ENCODE measurements at regions not wholly inside any gene's neighbourhood (a gene's known extent, or its start where the extent isn't known, plus 50 kb on each side); places are given as distances from the start of the nearest gene placed in this dataset.

DNA sequence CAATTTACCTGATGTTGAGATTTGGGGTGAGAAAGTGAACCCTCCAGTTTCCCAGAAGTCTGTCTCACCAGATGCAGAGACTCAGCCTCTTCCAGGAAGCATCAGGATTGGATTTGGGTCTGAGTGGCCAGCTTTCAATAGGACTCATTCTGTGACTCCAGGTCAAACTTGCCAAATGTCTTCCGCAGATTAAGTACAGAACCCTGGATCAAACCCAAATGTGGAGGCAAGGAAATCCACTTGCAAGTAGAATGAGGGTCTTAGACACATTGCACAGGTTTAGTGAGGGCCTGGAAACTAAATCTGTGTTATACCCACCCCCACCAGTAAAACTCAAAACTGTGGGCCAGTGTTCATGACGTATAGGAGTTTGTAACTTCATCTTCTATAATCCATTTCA lies 372.2 kb upstream of the MGMT start (continued):
- TF ChIP-seq, protein P1, sequence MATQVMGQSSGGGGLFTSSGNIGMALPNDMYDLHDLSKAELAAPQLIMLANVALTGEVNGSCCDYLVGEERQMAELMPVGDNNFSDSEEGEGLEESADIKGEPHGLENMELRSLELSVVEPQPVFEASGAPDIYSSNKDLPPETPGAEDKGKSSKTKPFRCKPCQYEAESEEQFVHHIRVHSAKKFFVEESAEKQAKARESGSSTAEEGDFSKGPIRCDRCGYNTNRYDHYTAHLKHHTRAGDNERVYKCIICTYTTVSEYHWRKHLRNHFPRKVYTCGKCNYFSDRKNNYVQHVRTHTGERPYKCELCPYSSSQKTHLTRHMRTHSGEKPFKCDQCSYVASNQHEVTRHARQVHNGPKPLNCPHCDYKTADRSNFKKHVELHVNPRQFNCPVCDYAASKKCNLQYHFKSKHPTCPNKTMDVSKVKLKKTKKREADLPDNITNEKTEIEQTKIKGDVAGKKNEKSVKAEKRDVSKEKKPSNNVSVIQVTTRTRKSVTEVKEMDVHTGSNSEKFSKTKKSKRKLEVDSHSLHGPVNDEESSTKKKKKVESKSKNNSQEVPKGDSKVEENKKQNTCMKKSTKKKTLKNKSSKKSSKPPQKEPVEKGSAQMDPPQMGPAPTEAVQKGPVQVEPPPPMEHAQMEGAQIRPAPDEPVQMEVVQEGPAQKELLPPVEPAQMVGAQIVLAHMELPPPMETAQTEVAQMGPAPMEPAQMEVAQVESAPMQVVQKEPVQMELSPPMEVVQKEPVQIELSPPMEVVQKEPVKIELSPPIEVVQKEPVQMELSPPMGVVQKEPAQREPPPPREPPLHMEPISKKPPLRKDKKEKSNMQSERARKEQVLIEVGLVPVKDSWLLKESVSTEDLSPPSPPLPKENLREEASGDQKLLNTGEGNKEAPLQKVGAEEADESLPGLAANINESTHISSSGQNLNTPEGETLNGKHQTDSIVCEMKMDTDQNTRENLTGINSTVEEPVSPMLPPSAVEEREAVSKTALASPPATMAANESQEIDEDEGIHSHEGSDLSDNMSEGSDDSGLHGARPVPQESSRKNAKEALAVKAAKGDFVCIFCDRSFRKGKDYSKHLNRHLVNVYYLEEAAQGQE (IDR thresholded peaks at IDR 0.05; ENCODE audit: low read depth) = no peak
- TF ChIP-seq ZFX (IDR thresholded peaks at IDR 0.05) = no peak
- no peak for TF ChIP-seq YY1 (IDR thresholded peaks at IDR 0.05; ENCODE audit: extremely low read depth, insufficient replicate concordance, low read depth, low read length)
- no peak for TF ChIP-seq TCF7L2 (IDR thresholded peaks at IDR 0.05; ENCODE audit: borderline replicate concordance, extremely low read depth, insufficient read depth, insufficient read length)
- no peak for TF ChIP-seq POLR2AphosphoS5 (IDR thresholded peaks at IDR 0.05; ENCODE audit: low read depth, low read length)

DNA sequence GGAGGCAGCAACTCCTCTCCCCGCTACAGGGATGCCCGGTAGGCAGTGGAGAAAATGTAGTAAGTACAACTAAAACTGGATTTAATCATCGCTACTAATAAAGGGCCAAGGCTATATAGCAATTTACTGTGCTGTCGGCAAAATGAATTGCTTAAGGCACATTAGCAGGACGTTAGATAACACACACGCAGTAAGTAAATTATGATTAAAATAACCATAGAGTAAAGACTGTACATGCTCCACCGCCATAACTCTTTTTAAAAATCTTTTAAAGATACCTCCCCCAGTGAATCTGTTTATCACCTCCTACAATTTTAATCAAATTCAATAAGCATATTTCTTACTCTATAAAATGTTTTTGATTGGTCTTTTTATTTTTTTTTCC lies 371.4 kb upstream of the MGMT start:
- Histone ChIP-seq H3K9me2 (ENCODE audit: insufficient read depth) (no peaks in the 10 kb centered on the region), H3K4me1 (ENCODE audit: control insufficient read depth in 1 of 2, insufficient read depth in 2 of 2, low read length in 2 of 2) (no peaks in the 10 kb centered on the region), H2AFZ (ENCODE audit: low read depth, low read length, poor library complexity, severe bottlenecking) (no peak overlapping the region), H3K27ac (ENCODE audit: low read depth, low read length) (no peak overlapping the region), H4K20me1 (ENCODE audit: insufficient read depth) (no peaks in the 10 kb centered on the region), H3K9me3 (ENCODE audit: control insufficient read depth in 1 of 2, insufficient read depth in 1 of 2, low read depth in 1 of 2, low read length in 2 of 2) (peaks cover 7 to 15% of the 10 kb centered on the region in 2 experiments; a peak in 2 of 4 replicates), H3K27me3 (ENCODE audit: insufficient read depth, low read length) (no peaks in the 10 kb centered on the region), H3K36me3 (ENCODE audit: control insufficient read depth in 1 of 2, insufficient read depth in 2 of 2, low read length in 2 of 2) (no peaks in the 10 kb centered on the region), H3K4me3 (replicated peaks in 1 of 2; ENCODE audit: low read depth in 1 of 2, low read length in 2 of 2) (no peak overlapping the region), H3K9ac (ENCODE audit: low read length) (no peak overlapping the region), H3K4me2 (ENCODE audit: low read length) (no peak overlapping the region), H3K79me2 (ENCODE audit: insufficient read depth, low read length) (no peaks in the 10 kb centered on the region)
- ChIA-PET CTCF (no interaction called here), RAD21 (ENCODE audit: low non-redundant PET in 1 of 2, low total read pairs in 2 of 2, uncharacterized antibody in 2 of 2, unreplicated experiment in 2 of 2) (no interaction called here), POLR2A (no interaction called here)
- no peak for ATAC-seq
- intact Hi-C loops (cut with micrococcal nuclease) = no loop called here
- no peak for DNase-seq (ENCODE audit: low read depth, low spot score)
- BruUV-seq (replicated peaks) = no TSS peak
- TF ChIP-seq SRF (IDR thresholded peaks at IDR 0.05; ENCODE audit: low read depth) = no peak
- TF ChIP-seq SIN3A (IDR thresholded peaks at IDR 0.05; ENCODE audit: low read depth) = no peak
- no peak for TF ChIP-seq YY1 (IDR thresholded peaks at IDR 0.05; ENCODE audit: extremely low read depth, insufficient replicate concordance, low read depth, low read length)
- TF ChIP-seq TCF7L2 (IDR thresholded peaks at IDR 0.05; ENCODE audit: borderline replicate concordance, extremely low read depth, insufficient read depth, insufficient read length) = no peak
- TF ChIP-seq RAD21 (IDR thresholded peaks at IDR 0.05; ENCODE audit: low read depth) = no peak
- TF ChIP-seq, protein P2, sequence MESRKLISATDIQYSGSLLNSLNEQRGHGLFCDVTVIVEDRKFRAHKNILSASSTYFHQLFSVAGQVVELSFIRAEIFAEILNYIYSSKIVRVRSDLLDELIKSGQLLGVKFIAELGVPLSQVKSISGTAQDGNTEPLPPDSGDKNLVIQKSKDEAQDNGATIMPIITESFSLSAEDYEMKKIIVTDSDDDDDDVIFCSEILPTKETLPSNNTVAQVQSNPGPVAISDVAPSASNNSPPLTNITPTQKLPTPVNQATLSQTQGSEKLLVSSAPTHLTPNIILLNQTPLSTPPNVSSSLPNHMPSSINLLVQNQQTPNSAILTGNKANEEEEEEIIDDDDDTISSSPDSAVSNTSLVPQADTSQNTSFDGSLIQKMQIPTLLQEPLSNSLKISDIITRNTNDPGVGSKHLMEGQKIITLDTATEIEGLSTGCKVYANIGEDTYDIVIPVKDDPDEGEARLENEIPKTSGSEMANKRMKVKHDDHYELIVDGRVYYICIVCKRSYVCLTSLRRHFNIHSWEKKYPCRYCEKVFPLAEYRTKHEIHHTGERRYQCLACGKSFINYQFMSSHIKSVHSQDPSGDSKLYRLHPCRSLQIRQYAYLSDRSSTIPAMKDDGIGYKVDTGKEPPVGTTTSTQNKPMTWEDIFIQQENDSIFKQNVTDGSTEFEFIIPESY (IDR thresholded peaks at IDR 0.05; ENCODE audit: extremely low read depth, insufficient replicate concordance, low read length) = no peak
- TF ChIP-seq, protein P1 (IDR thresholded peaks at IDR 0.05; ENCODE audit: low read depth) = no peak
- no peak for TF ChIP-seq ZNF274 (IDR thresholded peaks at IDR 0.05; ENCODE audit: low read depth, low read length)
- TF ChIP-seq, protein P3, sequence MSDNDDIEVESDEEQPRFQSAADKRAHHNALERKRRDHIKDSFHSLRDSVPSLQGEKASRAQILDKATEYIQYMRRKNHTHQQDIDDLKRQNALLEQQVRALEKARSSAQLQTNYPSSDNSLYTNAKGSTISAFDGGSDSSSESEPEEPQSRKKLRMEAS (IDR thresholded peaks at IDR 0.05) = no peak
- TF ChIP-seq FOSL1 (IDR thresholded peaks at IDR 0.05; ENCODE audit: low read depth) = no peak
- no peak for TF ChIP-seq SP1 (IDR thresholded peaks at IDR 0.05; ENCODE audit: low read depth)
- no peak for TF ChIP-seq POLR2A (IDR thresholded peaks at IDR 0.05; ENCODE audit: borderline replicate concordance, extremely low read depth, insufficient read depth, insufficient read length)
- TF ChIP-seq POLR2AphosphoS5 (IDR thresholded peaks at IDR 0.05; ENCODE audit: low read depth, low read length) = no peak
- no peak for TF ChIP-seq JUND (IDR thresholded peaks at IDR 0.05)
